Loucy (cell line): ENCODE measurements at regions not wholly inside any gene's neighbourhood (a gene's known extent, or its start where the extent isn't known, plus 50 kb on each side); places are given as distances from the start of the nearest gene placed in this dataset.

Experiments used
- CTCF ChIP-seq: fragments of 200-600 bp; sonication (generic); conservative IDR thresholded peaks from 2 replicates; pipeline ENCODE4 v1.5.1; 2014; ENCODE audit warnings: mild to moderate bottlenecking, antibody characterized with exemption, low read length
- EZH2phosphoT487 ChIP-seq: fragments of 200-600 bp; IDR thresholded peaks from 2 replicates; pipeline ENCODE4 v1.6.1; 2018; ENCODE audit warnings: antibody characterized with exemption, mild to moderate bottlenecking, moderate library complexity, borderline replicate concordance

- no peak for TF ChIP-seq CTCF
- TF ChIP-seq EZH2phosphoT487, result no peak
Measured at GRCh38 chr4:52246827-52247226, 195.7 kb downstream of the SPATA18 start.
